Mesenchymal stem cell (in vitro differentiated cells and primary cell): ENCODE measurements at regions not wholly inside any gene's neighbourhood (a gene's known extent, or its start where the extent isn't known, plus 50 kb on each side); places are given as distances from the start of the nearest gene placed in this dataset.

Experiments
- DNase-seq: peaks from one replicate; pipeline ENCODE4 v3.0.0-alpha.2; 2013
- H2AFZ ChIP-seq: one replicate; pipeline ENCODE4 v1.6.1; 2013; ENCODE audit warnings: low read depth, mild to moderate bottlenecking, control low read depth, inconsistent platforms, low read length, moderate library complexity
- H2AK5ac ChIP-seq: 2 replicates; pipeline ENCODE4 v1.6.1; 2013; ENCODE audit warnings: low read length, moderate library complexity, mild to moderate bottlenecking, inconsistent platforms; ENCODE audit not compliant: severe bottlenecking
- H2BK120ac ChIP-seq: one replicate; pipeline ENCODE4 v1.6.1; 2013; ENCODE audit warnings: low read depth, mild to moderate bottlenecking, inconsistent platforms, low read length, moderate library complexity
- H2BK12ac ChIP-seq, 2 experiments: one replicate each; pipeline ENCODE4 v1.6.1; 2013; ENCODE audit warnings: inconsistent platforms in 2 of 2, low read length in 2 of 2, mild to moderate bottlenecking in 2 of 2, moderate library complexity in 2 of 2, control low read depth in 1 of 2
- H2BK15ac ChIP-seq: one replicate; pipeline ENCODE4 v1.6.1; 2013; ENCODE audit warnings: mild to moderate bottlenecking, low read depth, inconsistent platforms; ENCODE audit not compliant: poor library complexity, severe bottlenecking
- H2BK5ac ChIP-seq: 2 replicates; pipeline ENCODE4 v1.6.1; 2013; ENCODE audit warnings: low read depth, mild to moderate bottlenecking, low read length, control low read depth, inconsistent platforms; ENCODE audit not compliant: poor library complexity, severe bottlenecking
- H3K14ac ChIP-seq, 2 experiments: one replicate each; pipeline ENCODE4 v1.6.1; 2013; ENCODE audit warnings: inconsistent platforms in 2 of 2, low read length in 2 of 2, control low read depth in 1 of 2, mild to moderate bottlenecking in 1 of 2, moderate library complexity in 1 of 2
- H3K18ac ChIP-seq, 2 experiments: one replicate each; pipeline ENCODE4 v1.6.1; 2013; ENCODE audit warnings: inconsistent platforms in 2 of 2, low read length in 2 of 2, control low read depth in 1 of 2, low read depth in 1 of 2, mild to moderate bottlenecking in 1 of 2
- H3K23ac ChIP-seq, 2 experiments: one replicate each; pipeline ENCODE4 v1.6.1; 2013; ENCODE audit warnings: inconsistent platforms in 2 of 2, low read length in 2 of 2, mild to moderate bottlenecking in 2 of 2, moderate library complexity in 2 of 2, control low read depth in 1 of 2
- H3K27ac ChIP-seq: 2 replicates; pipeline ENCODE4 v1.5.1; 2013; ENCODE audit warnings: mild to moderate bottlenecking, moderate library complexity, low read length, control low read depth, inconsistent platforms; ENCODE audit not compliant: poor library complexity, severe bottlenecking
- H3K27me3 ChIP-seq, 2 experiments: 2 replicates each; pipeline versions ENCODE4 v1.6.1 to v1.7.0; 2013; ENCODE audit warnings: low read length in 2 of 2, mild to moderate bottlenecking in 2 of 2, moderate library complexity in 2 of 2, control low read depth in 1 of 2, inconsistent platforms in 1 of 2; ENCODE audit not compliant: control insufficient read depth in 1 of 2, insufficient read depth in 1 of 2
- H3K36me3 ChIP-seq, 2 experiments: 2 replicates each; pipeline versions ENCODE4 v1.6.1 to v1.7.0; 2013; ENCODE audit warnings: low read length in 2 of 2, control low read depth in 1 of 2, inconsistent platforms in 1 of 2, low read depth in 1 of 2, mild to moderate bottlenecking in 1 of 2; ENCODE audit not compliant: insufficient read depth in 2 of 2, control insufficient read depth in 1 of 2
- H3K4ac ChIP-seq, 2 experiments: one replicate each; pipeline ENCODE4 v1.6.1; 2013; ENCODE audit warnings: inconsistent platforms in 2 of 2, low read length in 2 of 2, mild to moderate bottlenecking in 2 of 2, moderate library complexity in 2 of 2, control low read depth in 1 of 2, low read depth in 1 of 2
- H3K4me1 ChIP-seq: 2 replicates; pipeline ENCODE4 v1.6.1; 2013; ENCODE audit warnings: low read depth, low read length, control low read depth; ENCODE audit not compliant: control insufficient read depth, insufficient read depth
- H3K4me2 ChIP-seq: 2 replicates; pipeline ENCODE4 v1.6.1; 2013; ENCODE audit warnings: low read length, mild to moderate bottlenecking, inconsistent platforms; ENCODE audit not compliant: poor library complexity, severe bottlenecking
- H3K4me3 ChIP-seq, 2 experiments: 2 replicates each; pipeline versions ENCODE4 v1.5.1 to v1.7.0; 2013; ENCODE audit warnings: low read length in 2 of 2, mild to moderate bottlenecking in 2 of 2, control low read depth in 1 of 2, low read depth in 1 of 2; ENCODE audit not compliant: insufficient read depth in 1 of 2
- H3K79me1 ChIP-seq: replicated peaks from 2 replicates; pipeline ENCODE4 v1.6.1; 2013; ENCODE audit warnings: mild to moderate bottlenecking, control low read depth, low read length, inconsistent platforms; ENCODE audit not compliant: poor library complexity, severe bottlenecking
- H3K9ac ChIP-seq: 2 replicates; pipeline ENCODE4 v1.7.0; 2013; ENCODE audit warnings: mild to moderate bottlenecking, low read length, moderate library complexity
- H3K9me3 ChIP-seq: 2 replicates; pipeline ENCODE4 v1.7.0; 2013; ENCODE audit warnings: mild to moderate bottlenecking, low read length; ENCODE audit not compliant: control insufficient read depth
- H4K8ac ChIP-seq: one replicate; pipeline ENCODE4 v1.6.1; 2013; ENCODE audit warnings: inconsistent platforms, mild to moderate bottlenecking, low read length, moderate library complexity
- H4K91ac ChIP-seq: one replicate; pipeline ENCODE4 v1.6.1; 2013; ENCODE audit warnings: mild to moderate bottlenecking, low read length, inconsistent platforms
- WGBS: methylation state at CpG from one replicate; pipeline ENCODE4 v1.1.7; 2013; ENCODE audit warnings: mixed read lengths; 5-methylcytosine and 5-hydroxymethylcytosine counted together

DNA sequence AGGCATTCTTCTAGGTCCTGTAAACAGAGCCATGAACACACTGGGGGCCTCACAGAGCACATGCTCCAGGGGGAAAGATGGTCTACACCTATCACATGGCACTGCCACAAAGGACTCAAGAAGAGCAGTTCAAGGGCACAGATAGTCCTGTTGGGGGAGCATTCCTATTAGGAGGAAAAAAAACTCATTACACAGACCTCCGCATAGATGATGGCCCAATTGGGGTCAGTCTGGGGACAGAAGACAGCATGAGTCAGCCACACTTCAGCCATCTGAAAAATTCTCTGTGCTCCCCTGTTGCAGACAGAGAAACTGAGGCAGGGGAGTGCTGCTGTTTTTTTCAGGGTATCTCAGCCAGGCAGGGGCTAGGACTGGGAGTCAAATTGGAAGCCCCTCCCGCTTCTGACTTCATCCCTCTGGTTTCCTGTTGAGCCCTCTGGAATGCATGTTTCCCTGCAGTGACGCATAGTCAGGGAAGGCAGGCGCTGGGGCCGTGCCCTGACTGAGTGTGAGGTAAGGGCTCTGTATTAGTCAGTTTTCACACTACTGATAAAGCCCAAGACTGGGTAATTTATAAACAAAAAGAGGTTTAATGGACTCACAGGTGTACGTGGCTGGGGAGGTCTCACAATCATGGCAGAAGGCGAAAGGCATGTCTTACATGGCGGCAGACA lies 67.9 kb downstream of the RHOB start:
- peak overlapping the region; percentile 29 to 99 for H2BK12ac ChIP-seq
- H2BK15ac ChIP-seq, result peak overlapping the region; percentile 17
- H3K4me3 ChIP-seq, result no peak overlapping the region
- DNase-seq, result peak; percentile 97
- peaks cover 25% of the 10 kb centered on the region for H3K4me1 ChIP-seq
- no peaks in the 10 kb centered on the region for H3K79me1 ChIP-seq
- H3K4ac ChIP-seq, result no peak overlapping the region
- peak overlapping the region; percentile 34 to 87 for H3K18ac ChIP-seq
- H3K9ac ChIP-seq, result peak overlapping the region; percentile 46
- no peak overlapping the region for H3K23ac ChIP-seq
- no peak overlapping the region for H2BK5ac ChIP-seq
- peak overlapping the region; percentile 84 for H3K27ac ChIP-seq
- WGBS, result 16% methylated on average over 7 of the region's 8 CpGs
- H3K14ac ChIP-seq, result no peak overlapping the region
- peak overlapping the region; percentile 81 for H2AK5ac ChIP-seq
- H3K36me3 ChIP-seq, result no peaks in the 10 kb centered on the region
- H2BK120ac ChIP-seq, result no peak overlapping the region
- H3K4me2 ChIP-seq, result no peak overlapping the region
- H4K91ac ChIP-seq, result peak overlapping the region; percentile 35
- no peak overlapping the region for H2AFZ ChIP-seq
- H3K27me3 ChIP-seq, result no peaks in the 10 kb centered on the region
- no peaks in the 10 kb centered on the region for H3K9me3 ChIP-seq
- H4K8ac ChIP-seq, result no peak overlapping the region

DNA sequence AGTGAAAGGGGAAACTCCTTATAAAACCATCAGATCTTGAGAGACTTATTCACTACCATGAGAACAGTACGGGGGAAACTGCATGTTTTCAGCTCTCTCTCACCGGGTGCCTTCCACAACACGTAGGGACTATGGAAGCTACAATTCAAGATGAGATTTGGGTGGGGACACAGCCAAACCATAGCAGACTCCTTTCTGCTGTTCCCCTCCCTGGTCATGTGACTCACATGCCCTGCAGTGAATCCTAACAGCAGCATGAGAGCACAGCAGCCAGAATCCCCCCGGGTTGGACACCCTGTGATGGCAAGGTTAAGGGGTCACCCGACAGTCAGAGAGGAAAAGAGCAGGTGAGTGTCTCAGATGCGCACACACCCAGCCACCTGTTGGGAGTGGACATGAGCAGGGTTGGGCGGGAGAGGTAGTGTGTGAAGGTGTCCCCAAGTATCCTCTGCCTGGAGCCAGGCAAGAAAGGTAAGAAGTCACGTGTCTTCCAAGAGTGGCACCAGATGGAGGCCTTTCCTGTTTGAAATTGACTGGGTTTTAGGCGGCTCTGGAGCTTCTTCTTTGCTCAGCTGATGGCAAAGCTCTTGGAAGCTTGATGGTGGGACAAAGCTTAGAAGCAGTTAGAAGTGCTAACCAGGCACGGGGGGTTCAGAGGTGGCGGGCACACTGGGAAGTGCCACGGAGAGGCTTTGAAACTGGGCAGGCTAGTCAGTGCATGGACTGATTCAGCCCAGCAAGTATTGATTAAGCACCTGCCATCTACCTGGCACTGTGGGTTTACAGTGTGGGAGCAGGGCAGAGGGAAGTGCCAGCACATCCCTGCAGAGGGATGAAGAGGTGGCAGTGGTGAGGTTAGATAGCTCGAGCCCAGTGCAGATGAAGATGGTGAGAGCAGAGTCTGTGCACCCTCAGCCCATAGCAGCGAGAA lies 68.7 kb downstream of the RHOB start:
- peak overlapping the region; percentile 53 for H4K91ac ChIP-seq
- H2BK5ac ChIP-seq, result peak overlapping the region; percentile 49
- H3K9ac ChIP-seq, result peak overlapping the region; percentile 21
- peak overlapping the region in 1 of 2 experiments; percentile 46 for H3K18ac ChIP-seq
- peak overlapping the region in 1 of 2 experiments; percentile 22 for H3K14ac ChIP-seq
- 83% methylated on average over 14 of the region's 14 CpGs for WGBS
- H3K36me3 ChIP-seq, result no peaks in the 10 kb centered on the region
- peak overlapping the region; percentile 10 for H4K8ac ChIP-seq
- H3K4ac ChIP-seq, result peak overlapping the region in 1 of 2 experiments; percentile 68
- no peaks in the 10 kb centered on the region for H3K9me3 ChIP-seq
- no peaks in the 10 kb centered on the region for H3K79me1 ChIP-seq
- peak overlapping the region; percentile 84 for H3K27ac ChIP-seq
- peak overlapping the region; percentile 46 for H2BK15ac ChIP-seq
- no peaks in the 10 kb centered on the region for H3K27me3 ChIP-seq
- peak overlapping the region; percentile 19 for H2BK120ac ChIP-seq
- H2AK5ac ChIP-seq, result peak overlapping the region; percentile 97
- no peak overlapping the region for H3K4me3 ChIP-seq
- DNase-seq, result no peak
- H3K4me2 ChIP-seq, result no peak overlapping the region
- peaks cover 25% of the 10 kb centered on the region for H3K4me1 ChIP-seq
- H2AFZ ChIP-seq, result no peak overlapping the region
- peak overlapping the region; percentile 70 to 85 for H2BK12ac ChIP-seq
- no peak overlapping the region for H3K23ac ChIP-seq

DNA sequence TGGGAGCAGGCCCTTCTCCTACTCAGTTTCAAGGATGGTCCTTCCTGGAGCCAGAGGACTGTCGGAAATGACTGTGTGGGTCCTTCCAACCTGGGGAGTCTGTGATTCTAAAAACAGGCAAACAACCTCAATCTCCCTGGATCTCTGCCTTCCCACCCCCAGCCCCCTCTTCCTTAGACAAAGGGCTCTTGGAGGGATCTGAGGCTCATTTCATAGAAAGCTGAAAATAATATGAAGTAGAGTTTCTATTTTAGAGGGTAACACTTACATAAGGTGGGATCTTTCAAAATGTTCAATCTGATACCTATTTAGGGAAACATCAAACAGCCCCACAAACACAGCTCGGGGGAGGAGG lies 69.4 kb downstream of the RHOB start:
- no peak for DNase-seq
- no peaks in the 10 kb centered on the region for H3K36me3 ChIP-seq
- no peak overlapping the region for H3K4me2 ChIP-seq
- no peak overlapping the region for H3K9ac ChIP-seq
- peaks cover 25% of the 10 kb centered on the region for H3K4me1 ChIP-seq
- no peak overlapping the region for H2AFZ ChIP-seq
- peak overlapping the region; percentile 85 for H3K27ac ChIP-seq
- H2BK12ac ChIP-seq, result peak overlapping the region; percentile 57 to 70
- peak overlapping the region in 1 of 2 experiments; percentile 46 for H3K23ac ChIP-seq
- no peak overlapping the region for H2BK120ac ChIP-seq
- no peak overlapping the region for H3K14ac ChIP-seq
- WGBS, result 90% methylated on average over 2 of the region's 2 CpGs
- H3K4me3 ChIP-seq, result no peak overlapping the region
- H3K9me3 ChIP-seq, result no peaks in the 10 kb centered on the region
- no peak overlapping the region for H4K8ac ChIP-seq
- H2BK5ac ChIP-seq, result peak overlapping the region; percentile 85
- no peaks in the 10 kb centered on the region for H3K27me3 ChIP-seq
- no peaks in the 10 kb centered on the region for H3K79me1 ChIP-seq
- peak overlapping the region in 1 of 2 experiments; percentile 67 for H3K18ac ChIP-seq
- H2BK15ac ChIP-seq, result no peak overlapping the region
- H4K91ac ChIP-seq, result no peak overlapping the region
- peak overlapping the region; percentile 97 for H2AK5ac ChIP-seq
- H3K4ac ChIP-seq, result no peak overlapping the region
